Sigmoid colon (tissue), 6 donors: ENCODE measurements at regions not wholly inside any gene's neighbourhood (a gene's known extent, or its start where the extent isn't known, plus 50 kb on each side); places are given as distances from the start of the nearest gene placed in this dataset.

Experiments
- DNase-seq: peaks from one replicate; pipeline ENCODE4 v3.0.0-alpha.2; 2019
- H3K27ac ChIP-seq, 4 donors: fragments of 200-600 bp; sonication (generic); one replicate each; pipeline ENCODE4 v1.5.1; 2016 to 2019; ENCODE audit warnings: mild to moderate bottlenecking in 1 of 4
- H3K27me3 ChIP-seq, 3 donors: fragments of 200-600 bp; sonication (generic); one replicate each; pipeline ENCODE4 v1.5.1; 2019; ENCODE audit warnings: mild to moderate bottlenecking in 1 of 3
- H3K36me3 ChIP-seq, 4 donors: fragments of 200-600 bp; sonication (generic); one replicate each; pipeline ENCODE4 v1.5.1; 2016 to 2019
- H3K4me1 ChIP-seq, 4 donors: fragments of 200-600 bp; sonication (generic); one replicate each; pipeline ENCODE4 v1.5.1; 2017 to 2019
- H3K4me3 ChIP-seq, 4 donors: fragments of 200-600 bp; sonication (generic); one replicate each; pipeline ENCODE4 v1.5.1; 2017 to 2019; ENCODE audit warnings: mild to moderate bottlenecking in 2 of 4, moderate library complexity in 1 of 4
- H3K9me3 ChIP-seq, 4 donors: fragments of 200-600 bp in 3 of 4; sonication (generic) in 3 of 4; one replicate each; pipeline versions ENCODE4 v1.5.1 to v1.6.1; 2013 to 2019
- EP300 ChIP-seq, 4 donors: sonication (generic); formaldehyde crosslinking; IDR thresholded peaks; one replicate each; pipeline ENCODE4 v1.6.1; 2017; ENCODE audit warnings: antibody characterized with exemption in 4 of 4
- POLR2A ChIP-seq, 2 donors: fragments of 450-650 bp; IDR thresholded peaks; one replicate each; pipeline ENCODE4 v1.6.1; 2016; ENCODE audit warnings: antibody characterized with exemption in 2 of 2, mild to moderate bottlenecking in 2 of 2, moderate library complexity in 2 of 2
- POLR2AphosphoS5 ChIP-seq, 4 donors: sonication (generic); formaldehyde crosslinking; IDR thresholded peaks; one replicate each; pipeline ENCODE4 v1.6.1; 2017; ENCODE audit warnings: antibody characterized with exemption in 4 of 4
- WGBS, 2 donors: extraction: QIAGEN DNeasy Blood & Tissue Kit; methylation state at CpG; one replicate each; pipeline ENCODE4 v1.1.7; 2013; 5-methylcytosine and 5-hydroxymethylcytosine counted together
- intact Hi-C: fragments of 100-400 bp; cut with DNase I; formaldehyde crosslinking; loops from one replicate; pipeline ENCODE4 v1.15.1; 2023
- TF ChIP-seq, protein P1 (sequence below), 4 experiments: fragments of 450-650 bp in 3 of 4; fragments of 200-600 bp in 1 of 4; IDR thresholded peaks; one replicate each; pipeline ENCODE4 v1.5.1; 2016 to 2019; ENCODE audit warnings: antibody characterized with exemption in 4 of 4, mild to moderate bottlenecking in 3 of 4, moderate library complexity in 2 of 4
- donor health status: healthy with polysubstance abuse.
- donor health status: healthy.

DNA sequence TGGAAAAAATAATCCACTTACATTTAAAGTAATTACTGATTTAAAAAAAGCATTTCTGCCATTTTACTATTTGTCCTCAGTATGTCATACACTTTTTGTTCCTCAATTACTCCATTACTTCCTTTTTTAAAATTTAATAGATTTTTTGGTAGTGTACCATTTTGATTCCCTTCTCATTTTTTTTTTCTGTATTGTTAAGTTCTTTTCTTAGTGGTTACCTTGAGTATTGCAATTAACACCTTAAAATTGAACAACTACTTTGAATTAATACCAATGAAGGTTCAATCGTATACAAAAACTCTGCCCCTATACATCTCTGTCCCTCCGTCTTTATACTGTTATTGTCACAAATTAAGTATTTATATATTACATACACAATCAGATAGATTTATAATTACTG, 240.6 kb upstream of the LMCD1 start:
- Histone ChIP-seq H3K9me3 (peaks cover 0 to 2% (median 0%) of the 10 kb centered on the region in 4 donors), H3K27ac (no peak overlapping the region), H3K4me1 (no peaks in the 10 kb centered on the region), H3K4me3 (no peak overlapping the region), H3K27me3 (no peaks in the 10 kb centered on the region), H3K36me3 (no peaks in the 10 kb centered on the region)
- TF ChIP-seq, protein P1, sequence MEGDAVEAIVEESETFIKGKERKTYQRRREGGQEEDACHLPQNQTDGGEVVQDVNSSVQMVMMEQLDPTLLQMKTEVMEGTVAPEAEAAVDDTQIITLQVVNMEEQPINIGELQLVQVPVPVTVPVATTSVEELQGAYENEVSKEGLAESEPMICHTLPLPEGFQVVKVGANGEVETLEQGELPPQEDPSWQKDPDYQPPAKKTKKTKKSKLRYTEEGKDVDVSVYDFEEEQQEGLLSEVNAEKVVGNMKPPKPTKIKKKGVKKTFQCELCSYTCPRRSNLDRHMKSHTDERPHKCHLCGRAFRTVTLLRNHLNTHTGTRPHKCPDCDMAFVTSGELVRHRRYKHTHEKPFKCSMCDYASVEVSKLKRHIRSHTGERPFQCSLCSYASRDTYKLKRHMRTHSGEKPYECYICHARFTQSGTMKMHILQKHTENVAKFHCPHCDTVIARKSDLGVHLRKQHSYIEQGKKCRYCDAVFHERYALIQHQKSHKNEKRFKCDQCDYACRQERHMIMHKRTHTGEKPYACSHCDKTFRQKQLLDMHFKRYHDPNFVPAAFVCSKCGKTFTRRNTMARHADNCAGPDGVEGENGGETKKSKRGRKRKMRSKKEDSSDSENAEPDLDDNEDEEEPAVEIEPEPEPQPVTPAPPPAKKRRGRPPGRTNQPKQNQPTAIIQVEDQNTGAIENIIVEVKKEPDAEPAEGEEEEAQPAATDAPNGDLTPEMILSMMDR (IDR thresholded peaks at IDR 0.05), result no peak
- TF ChIP-seq POLR2A (IDR thresholded peaks at IDR 0.05) (no peak), POLR2AphosphoS5 (IDR thresholded peaks at IDR 0.05) (no peak), EP300 (IDR thresholded peaks at IDR 0.05) (no peak)
- no peak for DNase-seq
- intact Hi-C loops, result no loop called here
- WGBS, 2 donors, result 67 to 72% methylated on average over 2 of the region's 2 CpGs

GRCh38 chr3:8266730-8267131, 234.9 kb upstream of the LMCD1 start:
- no peaks in the 10 kb centered on the region for H3K9me3 ChIP-seq
- H3K4me1 ChIP-seq, result no peaks in the 10 kb centered on the region
- no peaks in the 10 kb centered on the region for H3K27me3 ChIP-seq
- 67 to 81% methylated on average over 1 of the region's 1 CpG for WGBS, 2 donors
- DNase-seq, result no peak
- no peak overlapping the region for H3K27ac ChIP-seq
- no peak for TF ChIP-seq POLR2AphosphoS5 (IDR thresholded peaks at IDR 0.05)
- no peak for TF ChIP-seq EP300 (IDR thresholded peaks at IDR 0.05)
- no peak for TF ChIP-seq POLR2A (IDR thresholded peaks at IDR 0.05)
- TF ChIP-seq, protein P1 (IDR thresholded peaks at IDR 0.05), result no peak
- intact Hi-C loops, result no loop called here
- H3K4me3 ChIP-seq, result no peak overlapping the region
- no peaks in the 10 kb centered on the region for H3K36me3 ChIP-seq

DNA sequence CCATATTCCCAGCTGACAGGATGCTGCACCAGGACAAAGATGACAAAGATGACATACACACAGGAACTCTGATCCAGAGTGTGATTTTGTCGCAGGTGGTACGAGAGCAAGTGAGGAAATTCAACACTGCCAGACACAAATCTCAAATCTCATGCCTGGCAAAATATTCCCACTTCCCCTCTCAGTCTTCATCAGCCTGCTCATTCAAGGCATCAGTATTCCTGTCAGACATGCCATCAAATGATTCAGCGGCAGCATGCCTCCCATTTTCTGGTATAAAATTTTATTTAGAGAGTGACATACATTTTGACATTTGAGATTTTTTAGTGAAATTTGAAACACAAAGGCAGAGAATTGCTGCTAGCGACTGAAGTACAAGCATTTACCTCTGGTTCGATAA, 228.1 kb upstream of the LMCD1 start:
- no peak overlapping the region for H3K27ac ChIP-seq
- 92% methylated on average over 5 of the region's 5 CpGs for whole genome bisulfite sequencing, 2 donors
- H3K4me3 ChIP-seq, result no peak overlapping the region

GRCh38 chr3:8276056-8276455, 225.6 kb upstream of the LMCD1 start:
- no peaks in the 10 kb centered on the region for H3K27me3 ChIP-seq
- H3K36me3 ChIP-seq, result no peaks in the 10 kb centered on the region
- H3K4me3 ChIP-seq, result no peak overlapping the region
- no peaks in the 10 kb centered on the region for H3K4me1 ChIP-seq
- TF ChIP-seq POLR2AphosphoS5 (IDR thresholded peaks at IDR 0.05), result no peak
- TF ChIP-seq, protein P1 (IDR thresholded peaks at IDR 0.05), result no peak
- TF ChIP-seq POLR2A (IDR thresholded peaks at IDR 0.05), result no peak
- TF ChIP-seq EP300 (IDR thresholded peaks at IDR 0.05), result no peak
- WGBS, 2 donors, result 87 to 94% methylated on average over 3 of the region's 3 CpGs
- H3K9me3 ChIP-seq, result no peaks in the 10 kb centered on the region
- intact Hi-C loops, result no loop called here
- DNase-seq, result no peak
- no peak overlapping the region for H3K27ac ChIP-seq

More for the DNA sequence above, 228.1 kb upstream of the LMCD1 start:
- Histone ChIP-seq H3K36me3 (no peaks in the 10 kb centered on the region), H3K4me1 (no peaks in the 10 kb centered on the region), H3K9me3 (no peaks in the 10 kb centered on the region), H3K27me3 (no peaks in the 10 kb centered on the region)
- TF ChIP-seq POLR2A (IDR thresholded peaks at IDR 0.05) (no peak), EP300 (IDR thresholded peaks at IDR 0.05) (no peak), POLR2AphosphoS5 (IDR thresholded peaks at IDR 0.05) (no peak)
- TF ChIP-seq, protein P1 (IDR thresholded peaks at IDR 0.05), result no peak
- intact Hi-C loops, result no loop called here
- no peak for DNase-seq

DNA sequence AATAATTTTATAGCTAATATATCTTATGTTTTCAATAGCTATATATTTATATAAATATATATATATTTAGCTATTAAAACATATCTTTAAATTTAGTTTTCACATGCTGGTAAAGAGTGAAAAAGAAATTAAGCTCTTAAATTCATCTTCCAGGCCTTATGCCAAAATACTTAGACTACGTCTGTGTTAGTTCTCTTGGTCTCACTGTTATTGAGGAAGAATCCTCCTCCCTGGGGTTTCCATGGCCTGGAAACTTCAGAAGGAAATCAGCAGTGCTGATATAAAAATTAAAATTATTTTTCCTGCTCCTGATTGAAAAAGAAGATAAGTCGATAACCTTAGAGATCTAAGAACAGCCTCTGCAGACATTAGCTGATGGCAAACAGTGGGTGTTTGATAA, 225.1 kb upstream of the LMCD1 start:
- TF ChIP-seq POLR2AphosphoS5 (IDR thresholded peaks at IDR 0.05) (no peak), POLR2A (IDR thresholded peaks at IDR 0.05) (no peak), EP300 (IDR thresholded peaks at IDR 0.05) (no peak)
- no peak for DNase-seq
- Histone ChIP-seq H3K36me3 (no peaks in the 10 kb centered on the region), H3K27me3 (no peaks in the 10 kb centered on the region), H3K27ac (no peak overlapping the region), H3K4me1 (no peaks in the 10 kb centered on the region), H3K4me3 (no peak overlapping the region), H3K9me3 (no peaks in the 10 kb centered on the region)
- 82 to 84% methylated on average over 2 of the region's 2 CpGs for WGBS, 2 donors
- intact Hi-C loops, result no loop called here
